NB4 (cell line): ENCODE measurements at regions not wholly inside any gene's neighbourhood (a gene's known extent, or its start where the extent isn't known, plus 50 kb on each side); places are given as distances from the start of the nearest gene placed in this dataset.

Experiments
- DNase-seq: peaks from one replicate; pipeline ENCODE4 v3.0.0; 2010; ENCODE audit warnings: low read depth
- H3K4me3 ChIP-seq: one replicate; pipeline ENCODE4 v1.5.1; 2011; ENCODE audit warnings: mild to moderate bottlenecking, low read depth, low read length, moderate library complexity
- MYC ChIP-seq: IDR thresholded peaks from 2 replicates; pipeline ENCODE4 v1.6.1; 2011; ENCODE audit warnings: low read depth, low read length
- POLR2A ChIP-seq: IDR thresholded peaks from 2 replicates; pipeline ENCODE4 v1.6.1; 2011; ENCODE audit warnings: mild to moderate bottlenecking; ENCODE audit not compliant: insufficient read length; ENCODE audit errors: extremely low read depth
- TF ChIP-seq, protein P1 (sequence below): IDR thresholded peaks from 2 replicates; pipeline ENCODE4 v1.6.1; 2011; ENCODE audit warnings: low read depth, low read length
- TF ChIP-seq, protein P2 (sequence below): IDR thresholded peaks from one replicate; pipeline ENCODE4 v1.5.1; 2012; ENCODE audit warnings: low read depth, low read length

DNA sequence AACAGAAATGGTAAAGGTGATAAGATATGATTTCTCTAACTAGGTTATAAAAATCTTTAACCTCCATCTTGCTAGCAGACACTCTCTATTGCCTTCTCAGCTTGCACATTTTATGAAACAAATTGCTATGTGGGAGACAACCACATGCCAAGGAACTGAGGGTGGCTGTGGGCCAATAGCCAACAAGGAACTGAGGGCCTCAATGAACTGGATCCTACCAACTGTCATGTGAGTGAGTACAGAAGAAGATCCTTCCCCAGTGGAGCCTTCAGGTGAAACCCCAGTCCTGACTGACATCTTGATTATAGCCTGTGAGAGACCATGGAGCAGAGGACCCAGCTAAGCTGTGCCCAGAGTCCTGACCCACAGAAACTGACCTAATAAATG is 129.2 kb upstream of the LRIG1 start:
- TF ChIP-seq MYC (no peak), POLR2A (no peak)
- TF ChIP-seq, protein P1, sequence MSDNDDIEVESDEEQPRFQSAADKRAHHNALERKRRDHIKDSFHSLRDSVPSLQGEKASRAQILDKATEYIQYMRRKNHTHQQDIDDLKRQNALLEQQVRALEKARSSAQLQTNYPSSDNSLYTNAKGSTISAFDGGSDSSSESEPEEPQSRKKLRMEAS: no peak
- TF ChIP-seq, protein P2, sequence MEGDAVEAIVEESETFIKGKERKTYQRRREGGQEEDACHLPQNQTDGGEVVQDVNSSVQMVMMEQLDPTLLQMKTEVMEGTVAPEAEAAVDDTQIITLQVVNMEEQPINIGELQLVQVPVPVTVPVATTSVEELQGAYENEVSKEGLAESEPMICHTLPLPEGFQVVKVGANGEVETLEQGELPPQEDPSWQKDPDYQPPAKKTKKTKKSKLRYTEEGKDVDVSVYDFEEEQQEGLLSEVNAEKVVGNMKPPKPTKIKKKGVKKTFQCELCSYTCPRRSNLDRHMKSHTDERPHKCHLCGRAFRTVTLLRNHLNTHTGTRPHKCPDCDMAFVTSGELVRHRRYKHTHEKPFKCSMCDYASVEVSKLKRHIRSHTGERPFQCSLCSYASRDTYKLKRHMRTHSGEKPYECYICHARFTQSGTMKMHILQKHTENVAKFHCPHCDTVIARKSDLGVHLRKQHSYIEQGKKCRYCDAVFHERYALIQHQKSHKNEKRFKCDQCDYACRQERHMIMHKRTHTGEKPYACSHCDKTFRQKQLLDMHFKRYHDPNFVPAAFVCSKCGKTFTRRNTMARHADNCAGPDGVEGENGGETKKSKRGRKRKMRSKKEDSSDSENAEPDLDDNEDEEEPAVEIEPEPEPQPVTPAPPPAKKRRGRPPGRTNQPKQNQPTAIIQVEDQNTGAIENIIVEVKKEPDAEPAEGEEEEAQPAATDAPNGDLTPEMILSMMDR: no peak

DNA sequence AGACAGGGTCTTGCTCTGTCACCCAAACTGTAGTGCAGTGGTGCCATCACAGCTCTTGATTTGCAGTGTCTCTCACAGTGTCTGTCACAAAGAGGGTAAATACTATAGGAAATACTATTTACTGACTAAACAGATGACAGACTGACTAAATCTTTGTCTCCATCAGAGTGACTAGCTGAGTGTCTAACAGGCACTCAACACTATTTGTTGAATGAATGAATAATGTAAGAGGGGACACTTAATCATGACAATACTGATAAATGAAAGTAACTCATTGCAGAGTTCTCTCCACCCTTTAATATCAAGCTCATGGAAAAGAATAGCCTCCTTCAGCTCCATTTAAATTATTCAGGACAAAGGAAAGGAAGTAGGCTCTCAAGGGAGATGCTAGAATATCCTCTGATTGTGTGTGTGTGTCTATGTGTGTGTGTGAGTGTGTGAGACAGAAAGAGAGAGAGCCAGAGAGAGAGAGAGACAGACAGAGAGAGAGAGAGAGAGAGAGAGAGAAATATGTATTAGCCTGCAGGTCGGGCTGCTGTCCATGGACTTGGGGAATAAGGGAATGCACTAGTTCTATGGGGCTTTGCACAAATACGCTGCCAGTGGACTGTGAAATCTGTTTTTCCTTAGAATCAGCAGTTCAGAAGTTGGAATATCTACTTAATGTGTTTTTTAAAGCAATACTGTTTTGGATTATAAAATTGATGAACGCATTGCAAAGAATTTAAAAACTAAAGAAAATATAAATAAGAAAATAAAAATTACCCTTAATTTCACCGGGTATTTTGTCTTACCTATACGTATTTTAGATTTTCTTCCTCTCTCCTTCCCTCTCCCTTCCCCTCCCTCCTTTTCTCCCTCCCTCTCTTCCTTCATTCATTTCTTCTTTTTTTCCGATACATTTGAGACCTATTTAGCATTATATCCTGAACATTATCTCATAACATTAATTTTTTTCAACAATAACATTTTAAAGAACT is 132.9 kb upstream of the LRIG1 start:
- TF ChIP-seq, protein P2: no peak
- no peak for TF ChIP-seq POLR2A
- TF ChIP-seq MYC: no peak
- TF ChIP-seq, protein P1: no peak
- DNase-seq: no peak
- H3K4me3 ChIP-seq: no peak overlapping the region

More for the DNA sequence above, 129.2 kb upstream of the LRIG1 start:
- DNase-seq: no peak
- H3K4me3 ChIP-seq: no peak overlapping the region

DNA sequence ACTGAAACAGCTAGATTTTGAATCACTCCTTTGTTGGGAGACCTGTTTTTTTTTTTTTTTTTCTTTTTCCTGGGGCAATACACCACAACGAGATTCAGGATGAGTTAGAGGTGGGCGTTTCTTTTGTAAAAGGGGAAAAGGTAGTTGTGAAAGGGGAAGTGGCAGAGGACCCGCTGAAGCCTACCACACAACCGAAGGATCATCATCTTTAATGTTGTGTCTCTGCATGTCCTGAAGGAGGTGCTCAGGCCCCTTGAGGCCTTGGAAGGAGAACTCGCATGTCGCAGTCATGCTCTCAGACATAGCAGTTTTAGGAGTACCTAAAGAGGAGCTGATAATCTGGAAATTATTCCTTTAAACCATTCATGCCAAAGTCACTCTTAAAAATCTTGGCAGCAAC is 137.9 kb upstream of the LRIG1 start:
- DNase-seq: peak; percentile 45
- TF ChIP-seq, protein P2: peak; percentile 5
- TF ChIP-seq POLR2A (no peak), MYC (no peak)
- TF ChIP-seq, protein P1: no peak

DNA sequence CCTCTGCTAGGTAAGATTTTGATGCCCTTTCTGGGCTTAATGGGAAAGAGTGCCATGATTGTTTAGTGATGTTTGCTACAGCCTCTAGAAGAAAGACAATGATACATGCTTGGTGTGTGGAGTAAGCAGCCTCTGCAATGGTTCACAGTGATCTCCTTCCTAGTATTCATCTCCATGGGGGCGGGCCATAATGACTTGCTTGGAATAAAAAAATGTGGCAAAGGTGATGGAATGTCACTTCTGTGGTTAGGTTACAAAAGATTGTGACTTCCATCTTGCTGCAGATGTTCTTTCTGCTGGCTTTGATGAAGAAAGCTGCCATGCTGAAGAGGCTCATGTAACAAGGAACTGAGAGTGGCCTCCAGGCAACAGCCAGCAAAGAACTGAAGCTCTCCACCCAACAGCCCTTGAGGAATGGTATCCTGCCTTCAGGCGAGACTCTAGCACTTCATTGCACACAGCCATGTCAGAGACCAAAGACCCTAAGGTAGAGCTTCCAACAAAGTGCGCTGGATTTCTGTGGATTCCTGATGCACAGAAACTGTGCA is 139.1 kb upstream of the LRIG1 start:
- H3K4me3 ChIP-seq: no peak overlapping the region
- DNase-seq: no peak
- no peak for TF ChIP-seq POLR2A
- TF ChIP-seq, protein P1: no peak

More for the DNA sequence above, 137.9 kb upstream of the LRIG1 start:
- no peak overlapping the region for H3K4me3 ChIP-seq

DNA sequence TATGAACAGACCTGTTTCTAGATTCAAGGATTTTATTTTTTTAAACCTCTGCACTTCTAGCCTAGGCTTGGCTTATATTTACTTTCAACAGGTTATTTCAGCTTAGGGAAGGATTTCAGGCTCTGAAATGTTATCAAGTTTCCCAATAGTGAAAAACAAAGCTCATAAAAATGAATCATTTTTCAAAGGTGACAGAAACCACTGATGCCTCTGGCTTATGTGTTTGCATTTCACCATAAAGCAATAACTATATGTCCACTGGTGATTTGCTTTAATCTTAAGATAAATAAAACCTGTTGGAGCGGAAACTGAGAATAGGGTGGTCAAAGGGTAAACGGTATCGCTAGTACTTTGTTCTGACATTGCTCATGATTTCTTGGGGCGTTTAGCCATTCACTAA is 141.2 kb upstream of the LRIG1 start:
- TF ChIP-seq, protein P1: no peak
- TF ChIP-seq, protein P2: no peak
- TF ChIP-seq POLR2A (no peak), MYC (no peak)
- DNase-seq: no peak

DNA sequence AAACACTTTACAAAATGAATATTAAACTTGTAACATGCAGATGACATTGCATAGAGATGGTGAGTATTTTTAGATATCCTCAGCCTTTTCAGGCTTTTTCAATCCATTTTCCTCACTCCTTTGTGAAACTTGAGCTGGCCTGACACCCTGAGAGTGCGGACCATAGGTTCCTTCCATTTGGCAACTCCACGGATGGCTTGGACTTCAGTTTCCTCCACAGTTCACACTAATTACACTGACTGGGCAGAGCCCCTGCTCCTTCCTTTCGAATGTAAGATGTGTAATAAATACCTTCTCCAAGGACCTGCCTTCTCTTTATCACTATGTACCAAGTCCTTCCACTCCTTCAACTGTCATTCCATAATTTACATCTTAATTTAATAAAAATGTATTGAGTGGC is 141.7 kb upstream of the LRIG1 start:
- TF ChIP-seq, protein P2: no peak
- TF ChIP-seq, protein P1: no peak
- TF ChIP-seq MYC: no peak
- TF ChIP-seq POLR2A: no peak
- no peak for DNase-seq
- H3K4me3 ChIP-seq: no peak overlapping the region

More for the DNA sequence above, 141.2 kb upstream of the LRIG1 start:
- H3K4me3 ChIP-seq: no peak overlapping the region
